GM21367 (cell line): ENCODE measurements at regions not wholly inside any gene's neighbourhood (a gene's known extent, or its start where the extent isn't known, plus 50 kb on each side); places are given as distances from the start of the nearest gene placed in this dataset.

Source experiments
- ATAC-seq: cut with Tn5 transposase; IDR thresholded peaks from one replicate; pipeline ENCODE4 v1.9.1; 2021; ENCODE audit not compliant: unreplicated experiment

- ATAC-seq, result no peak
Observed at GRCh38 chr1:208820580-208821212, 576.5 kb upstream of the PLXNA2 start.

DNA sequence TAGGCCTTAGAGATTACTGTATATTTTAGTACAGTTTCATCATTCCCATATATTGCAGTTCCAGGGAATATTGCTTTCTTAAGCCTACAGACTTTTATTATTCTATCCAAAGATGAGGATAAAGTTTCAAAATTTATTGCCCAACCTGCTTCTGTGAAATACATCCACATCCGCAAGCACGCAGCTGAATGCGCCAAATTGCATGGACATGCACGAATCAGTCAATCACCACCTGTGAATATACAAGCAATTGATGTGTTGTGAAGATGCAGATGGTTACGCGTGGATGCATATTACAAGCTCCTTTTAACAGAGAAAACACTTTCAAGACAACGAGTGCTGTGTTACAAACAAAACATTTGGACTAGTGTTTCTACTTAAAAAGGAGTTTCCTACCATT is 577.8 kb upstream of the PLXNA2 start:
- ATAC-seq, result no peak

DNA sequence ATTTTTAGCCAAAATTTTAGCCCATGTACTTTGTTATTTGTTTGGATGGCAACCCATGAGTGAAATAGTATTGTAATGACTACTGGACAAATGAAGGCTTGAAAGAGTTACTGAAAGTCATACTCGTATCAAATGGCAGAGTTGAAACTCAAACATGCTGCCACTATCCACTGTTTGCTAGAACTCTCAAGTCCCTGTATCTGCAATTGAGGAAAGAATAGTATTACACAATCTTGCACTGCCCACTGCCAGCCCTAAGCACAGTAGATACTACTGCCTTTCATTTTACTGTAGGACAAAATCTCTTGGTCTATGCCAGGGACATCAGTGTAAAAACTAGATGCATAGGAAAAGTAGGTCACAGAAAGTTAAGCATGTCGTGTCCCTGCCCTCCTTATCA is 581.1 kb upstream of the PLXNA2 start:
- ATAC-seq, result no peak

DNA sequence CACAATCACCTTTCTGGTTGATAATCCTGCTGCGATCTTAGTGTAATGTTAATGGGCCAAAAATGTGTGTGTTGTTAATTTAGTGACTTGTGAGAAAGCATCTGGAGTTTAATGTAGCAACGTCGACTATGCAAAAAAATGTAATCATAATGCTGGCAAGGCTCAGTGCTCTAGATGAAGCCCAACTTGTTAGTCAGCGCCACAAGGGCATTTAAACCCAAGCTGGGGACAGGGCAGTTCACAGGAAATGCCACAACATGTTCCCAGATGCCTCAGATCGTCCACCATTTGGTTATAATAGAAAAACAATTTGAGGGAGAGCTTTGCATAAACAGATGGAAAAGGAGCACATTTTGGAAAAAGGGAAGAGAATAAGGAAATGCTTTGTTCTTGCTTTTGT is 585.4 kb upstream of the PLXNA2 start:
- no peak for ATAC-seq

GRCh38 chr1:208834381-208835096 is 590.4 kb upstream of the PLXNA2 start:
- no peak for ATAC-seq

DNA sequence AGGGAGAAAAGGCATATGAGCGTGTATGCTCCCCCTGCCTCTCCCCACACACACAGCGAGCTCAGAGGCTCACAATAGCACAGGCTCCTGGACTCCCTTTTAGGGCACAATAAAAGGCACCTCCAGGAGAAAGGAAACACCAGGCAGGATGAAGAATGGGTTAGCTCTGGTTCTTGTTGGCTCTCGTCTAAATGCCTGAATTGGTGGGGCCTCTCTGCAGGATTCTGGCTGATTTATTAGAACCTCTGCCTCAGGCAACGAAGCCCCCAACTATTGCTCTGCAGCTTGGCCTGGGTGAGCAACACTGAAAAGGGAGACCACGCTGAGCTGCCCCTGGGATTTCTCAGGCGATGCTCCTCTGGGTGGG is 590.9 kb upstream of the PLXNA2 start:
- no peak for ATAC-seq

DNA sequence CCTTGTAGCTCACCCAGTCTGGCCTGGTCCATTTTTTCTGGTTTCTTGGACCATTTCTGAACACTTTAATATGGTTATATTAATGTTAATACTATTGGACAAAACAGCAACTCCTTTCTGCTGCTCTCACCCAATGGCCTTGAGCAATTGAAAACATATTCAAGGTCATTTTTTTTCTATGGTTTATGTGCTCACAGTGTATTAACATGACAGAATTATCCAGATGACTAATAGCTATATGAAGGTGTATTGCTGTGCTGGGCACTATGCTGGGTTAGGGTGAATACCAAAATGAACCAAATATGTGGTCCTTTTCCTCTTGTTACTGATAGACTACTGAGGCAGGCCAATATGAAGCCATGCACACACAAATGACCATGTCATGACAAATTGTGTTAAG is 591.6 kb upstream of the PLXNA2 start:
- no peak for ATAC-seq

- no peak for ATAC-seq
Observed at GRCh38 chr1:208837242-208837641, 593.1 kb upstream of the PLXNA2 start.

GRCh38 chr1:208841436-208841835 is 597.3 kb upstream of the PLXNA2 start:
- no peak for ATAC-seq

- ATAC-seq, result no peak
Observed at GRCh38 chr1:208842451-208842850, 598.3 kb upstream of the PLXNA2 start.

GRCh38 chr1:208844158-208844557 is 600.0 kb upstream of the PLXNA2 start:
- ATAC-seq, result no peak

GRCh38 chr1:208848854-208849253 is 604.7 kb upstream of the PLXNA2 start:
- ATAC-seq, result no peak

DNA sequence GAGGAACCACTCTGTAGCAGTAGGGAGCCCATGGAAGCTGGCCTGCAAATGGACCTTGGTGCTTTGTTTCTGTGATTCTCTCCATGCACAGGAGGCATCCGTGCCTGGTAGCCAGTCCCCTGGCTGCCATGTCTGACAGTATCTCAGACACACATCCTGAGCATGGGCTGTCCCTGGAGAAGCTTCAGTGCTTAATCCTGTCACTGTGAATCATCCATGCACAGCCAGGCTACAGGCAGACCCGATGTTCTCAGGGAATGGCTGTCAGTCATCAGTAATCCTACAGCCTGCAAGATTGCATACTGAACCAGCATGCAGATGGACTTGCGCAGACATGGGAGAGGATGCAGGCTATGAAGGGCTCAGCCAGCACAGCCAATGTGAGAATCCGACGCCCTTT is 606.3 kb upstream of the PLXNA2 start:
- no peak for ATAC-seq

DNA sequence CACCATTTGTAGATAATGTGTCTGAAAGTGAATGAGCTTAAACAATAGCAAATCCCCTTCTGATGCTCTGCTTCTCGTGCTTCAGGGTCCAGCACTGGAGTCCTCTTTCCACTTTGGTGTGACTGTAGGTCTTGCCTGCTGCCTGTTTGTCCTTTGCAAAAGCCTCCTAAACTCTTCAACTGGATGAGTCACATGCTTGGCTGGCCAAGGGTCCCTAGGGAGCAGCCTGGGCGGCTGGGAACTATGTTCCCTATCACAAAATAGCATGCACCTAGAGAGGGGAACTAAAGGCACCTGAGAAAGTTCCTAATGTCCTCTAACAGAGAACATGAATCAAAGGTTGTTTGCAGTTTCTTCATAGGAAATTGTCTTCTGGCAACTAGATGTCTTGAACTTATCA is 607.2 kb upstream of the PLXNA2 start:
- no peak for ATAC-seq

DNA sequence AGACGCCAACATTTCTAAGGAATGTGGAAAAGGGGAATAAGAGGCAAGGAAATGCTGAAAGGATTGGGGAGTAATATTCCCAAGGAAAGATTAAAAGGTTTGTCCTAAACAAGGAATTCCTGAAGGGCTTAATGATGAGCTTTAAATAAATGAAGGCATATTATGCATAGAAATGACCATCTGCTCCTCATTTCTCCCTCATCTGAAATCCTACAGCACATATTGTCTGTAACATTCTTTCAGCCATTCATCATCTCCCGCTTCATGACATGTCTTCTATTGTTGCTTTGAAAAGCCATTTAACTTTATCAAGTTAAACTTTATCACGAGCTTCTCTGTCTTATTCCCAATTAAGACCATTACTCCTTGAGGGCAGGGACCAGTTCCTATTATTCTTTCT is 608.7 kb upstream of the PLXNA2 start:
- no peak for ATAC-seq

DNA sequence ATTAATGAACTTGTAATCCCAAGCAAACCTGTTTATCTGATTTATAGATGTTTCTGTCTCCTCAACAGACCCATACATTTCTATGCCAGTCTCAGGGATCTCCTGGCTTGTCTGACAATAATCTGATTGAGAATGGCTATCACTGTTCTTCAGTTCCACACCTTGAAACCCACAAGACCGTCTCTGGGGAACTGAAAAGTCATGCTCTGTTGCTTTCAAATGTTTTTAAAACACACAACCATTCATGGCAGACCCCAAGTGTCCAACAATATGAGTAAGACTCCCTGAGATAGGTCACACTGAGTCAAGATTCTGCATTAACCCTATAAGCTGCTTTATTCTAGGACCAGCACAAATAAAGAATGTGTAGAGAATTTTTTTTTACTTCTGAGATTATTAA is 611.2 kb upstream of the PLXNA2 start:
- peak; percentile 87 for ATAC-seq

DNA sequence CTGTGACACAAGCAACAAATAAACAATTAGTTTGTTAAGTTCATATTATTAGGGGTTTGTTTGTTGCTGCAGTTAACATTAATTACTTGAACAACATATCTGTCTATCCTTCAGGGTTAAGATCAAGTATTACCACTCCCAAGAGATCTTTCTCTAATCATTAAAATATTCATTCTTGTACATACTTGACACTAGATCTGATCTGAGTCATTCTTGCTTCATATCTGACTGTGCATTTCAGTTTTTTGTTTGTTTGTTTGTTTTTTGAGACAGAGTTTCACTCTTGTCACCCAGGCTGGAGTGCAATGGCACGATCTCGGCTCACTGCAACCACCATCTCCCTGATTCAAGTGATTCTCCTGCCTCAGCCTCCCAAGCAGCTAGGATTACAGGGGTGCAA is 613.3 kb upstream of the PLXNA2 start:
- ATAC-seq, result no peak

- no peak for ATAC-seq
Observed at GRCh38 chr1:208858738-208859137, 614.6 kb upstream of the PLXNA2 start.

- ATAC-seq, result no peak
Observed at GRCh38 chr1:208864366-208864965, 620.3 kb upstream of the PLXNA2 start.

- ATAC-seq, result no peak
Observed at GRCh38 chr1:208866386-208866955, 622.3 kb upstream of the PLXNA2 start.

DNA sequence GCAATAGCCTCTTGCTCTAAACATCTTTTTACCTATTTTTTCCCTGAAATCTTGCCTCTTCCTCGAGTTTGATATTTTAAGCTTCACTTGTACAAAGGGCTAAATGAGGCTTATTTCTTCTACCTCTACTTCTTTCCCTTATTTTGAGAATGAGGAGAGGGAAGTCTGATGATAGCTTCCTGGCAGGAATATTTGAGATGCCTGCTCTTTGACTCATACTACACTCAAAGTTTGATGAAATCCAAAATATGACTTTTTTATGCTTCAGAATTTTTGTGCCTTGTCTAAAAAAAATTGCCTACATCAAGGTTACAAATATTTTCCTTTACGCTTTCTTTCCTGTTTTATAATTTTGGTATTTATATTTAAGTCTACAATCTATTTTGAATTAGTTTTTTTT is 624.4 kb upstream of the PLXNA2 start:
- ATAC-seq, result no peak

- ATAC-seq, result no peak
Observed at GRCh38 chr1:208874915-208875314, 630.7 kb upstream of the PLXNA2 start.
